Heart left ventricle (tissue), 13 donors: ENCODE measurements at regions not wholly inside any gene's neighbourhood (a gene's known extent, or its start where the extent isn't known, plus 50 kb on each side); places are given as distances from the start of the nearest gene placed in this dataset.

ENCODE experiments used
- POLR2A ChIP-seq, 2 donors: fragments of 450-650 bp; IDR thresholded peaks; one replicate each; pipeline ENCODE4 v1.6.1; 2017; ENCODE audit warnings: antibody characterized with exemption in 2 of 2, mild to moderate bottlenecking in 2 of 2, moderate library complexity in 2 of 2
- TF ChIP-seq, protein P1 (sequence below), 12 donors: fragments of 200-600 bp; sonication (generic) in 4 of 12; IDR thresholded peaks; one replicate each; pipeline versions ENCODE4 v1.5.0 to v1.8.0; 2018 to 2022; ENCODE audit warnings: antibody characterized with exemption in 12 of 12, mild to moderate bottlenecking in 5 of 12
- donor health status: ischemic (EF 13 %, LVEDD 7.1; RV severe dilation, severe dysfunction).
- donor health status: DM: no; HTN: yes; CAD: no.
- donor health status: DM: no; HTN: no; CAD: no.
- donor health status: ischemic (EF 25% LVEDD 6.9; RV normal size, moderate dysfunction).
- donor health status: ischemic (EF 25% LVEDD 5.7; RV mildly dilated, moderate dysfunction).
- donor health status: ischemic (EF 35%, LVEDD 5.7; RV mildly dilated, moderate dysfunction).
- donor health status: nonischemic (EF 11% LVEDD 7.7; RV severe dilation, severe dysfunction).
- donor health status: DM: yes; HTN: yes; CAD: no.
- donor health status: PGD.
- donor health status: ischemic (EF 29% LVEDD 5.4; RV normal size, mild dysfunction).
- donor health status: nonischemic (EF 23%, LVEDD 6.1; RV moderate dilation, normal function).

DNA sequence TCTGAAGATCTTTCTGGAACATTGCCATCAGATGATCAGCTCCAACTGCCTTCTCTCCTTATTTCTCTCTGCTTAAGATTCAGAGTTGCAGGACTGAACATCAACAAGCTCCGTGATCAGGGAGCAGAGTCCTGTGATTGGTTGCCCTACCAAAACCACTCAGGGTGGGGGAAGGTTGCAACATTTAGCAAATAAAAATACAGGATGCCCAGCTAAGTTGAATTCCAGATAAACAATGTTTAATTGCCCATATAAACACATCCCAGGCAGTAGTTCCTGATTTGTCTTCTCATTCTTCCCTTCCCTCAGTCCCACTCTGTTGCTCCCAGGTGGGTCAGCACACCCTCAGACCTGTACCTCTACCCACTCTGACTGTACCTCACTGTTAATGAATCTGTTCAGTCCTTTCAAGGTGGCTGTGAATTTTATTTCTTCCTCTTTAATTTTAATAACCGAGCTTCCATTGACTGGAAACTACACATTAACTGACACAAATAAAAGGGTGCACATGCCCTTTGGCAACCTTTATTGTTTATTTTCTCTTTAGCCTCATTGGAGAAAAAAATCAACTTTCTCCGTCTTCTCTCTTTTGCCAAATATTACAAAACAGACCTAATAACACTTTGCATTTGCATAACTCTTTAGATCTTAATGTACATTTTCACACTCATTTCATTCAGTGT lies 167.1 kb upstream of the PKDCC start:
- TF ChIP-seq, protein P1, sequence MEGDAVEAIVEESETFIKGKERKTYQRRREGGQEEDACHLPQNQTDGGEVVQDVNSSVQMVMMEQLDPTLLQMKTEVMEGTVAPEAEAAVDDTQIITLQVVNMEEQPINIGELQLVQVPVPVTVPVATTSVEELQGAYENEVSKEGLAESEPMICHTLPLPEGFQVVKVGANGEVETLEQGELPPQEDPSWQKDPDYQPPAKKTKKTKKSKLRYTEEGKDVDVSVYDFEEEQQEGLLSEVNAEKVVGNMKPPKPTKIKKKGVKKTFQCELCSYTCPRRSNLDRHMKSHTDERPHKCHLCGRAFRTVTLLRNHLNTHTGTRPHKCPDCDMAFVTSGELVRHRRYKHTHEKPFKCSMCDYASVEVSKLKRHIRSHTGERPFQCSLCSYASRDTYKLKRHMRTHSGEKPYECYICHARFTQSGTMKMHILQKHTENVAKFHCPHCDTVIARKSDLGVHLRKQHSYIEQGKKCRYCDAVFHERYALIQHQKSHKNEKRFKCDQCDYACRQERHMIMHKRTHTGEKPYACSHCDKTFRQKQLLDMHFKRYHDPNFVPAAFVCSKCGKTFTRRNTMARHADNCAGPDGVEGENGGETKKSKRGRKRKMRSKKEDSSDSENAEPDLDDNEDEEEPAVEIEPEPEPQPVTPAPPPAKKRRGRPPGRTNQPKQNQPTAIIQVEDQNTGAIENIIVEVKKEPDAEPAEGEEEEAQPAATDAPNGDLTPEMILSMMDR (IDR thresholded peaks at IDR 0.05): no peak
- no peak for TF ChIP-seq POLR2A (IDR thresholded peaks at IDR 0.05)
